Neural progenitor cell (in vitro differentiated cells): ENCODE measurements at regions not wholly inside any gene's neighbourhood (a gene's known extent, or its start where the extent isn't known, plus 50 kb on each side); places are given as distances from the start of the nearest gene placed in this dataset.

Source experiments
- DNase-seq: peaks from one replicate; pipeline ENCODE4 v3.0.0-alpha.2; 2016; ENCODE audit warnings: low spot score
- H2AFZ ChIP-seq: fragments of 200-600 bp; sonication (generic); replicated peaks from 2 replicates; pipeline ENCODE4 v1.6.1; 2016; ENCODE audit warnings: antibody characterized with exemption
- H3F3A ChIP-seq: fragments of 200-600 bp; sonication (generic); 2 replicates; pipeline ENCODE4 v1.6.1; 2016; ENCODE audit warnings: antibody characterized with exemption, low read depth
- H3K27ac ChIP-seq: fragments of 200-600 bp; sonication (generic); 2 replicates; pipeline ENCODE4 v1.5.1; 2016; ENCODE audit warnings: mild to moderate bottlenecking
- H3K27me3 ChIP-seq: fragments of 200-600 bp; sonication (generic); 2 replicates; pipeline ENCODE4 v1.6.1; 2016; ENCODE audit warnings: mild to moderate bottlenecking, moderate library complexity
- H3K36me3 ChIP-seq: fragments of 200-600 bp; sonication (generic); 2 replicates; pipeline ENCODE4 v1.5.1; 2016
- H3K4me1 ChIP-seq: fragments of 200-600 bp; sonication (generic); 2 replicates; pipeline ENCODE4 v1.6.1; 2016; ENCODE audit warnings: mixed run types
- H3K4me2 ChIP-seq: fragments of 200-600 bp; sonication (generic); 2 replicates; pipeline ENCODE4 v1.6.1; 2016
- H3K4me3 ChIP-seq: fragments of 200-600 bp; sonication (generic); 2 replicates; pipeline ENCODE4 v1.5.1; 2016
- H3K79me2 ChIP-seq: fragments of 200-600 bp; sonication (generic); 2 replicates; pipeline ENCODE4 v1.6.1; 2016; ENCODE audit warnings: low read depth
- H3K9ac ChIP-seq: fragments of 200-600 bp; sonication (generic); 2 replicates; pipeline ENCODE4 v1.6.1; 2016
- H3K9me3 ChIP-seq: fragments of 200-600 bp; sonication (generic); 2 replicates; pipeline ENCODE4 v1.5.1; 2016; ENCODE audit warnings: low read depth
- H4K20me1 ChIP-seq: fragments of 200-600 bp; sonication (generic); 2 replicates; pipeline ENCODE4 v1.6.1; 2016; ENCODE audit warnings: low read depth
- H3K27ac Mint-ChIP-seq: 3 replicates; pipeline ENCODE4 v1.8.0; 2021; ENCODE audit warnings: mixed read lengths
- H3K27me3 Mint-ChIP-seq: 2 replicates; pipeline ENCODE4 v1.8.0; 2022; ENCODE audit warnings: low read depth, mild to moderate bottlenecking, inconsistent platforms, moderate library complexity, mixed read lengths; ENCODE audit not compliant: insufficient read depth
- H3K36me3 Mint-ChIP-seq: 3 replicates; pipeline ENCODE4 v1.8.0; 2021; ENCODE audit warnings: mixed read lengths
- H3K4me1 Mint-ChIP-seq: 3 replicates; pipeline ENCODE4 v1.8.0; 2021; ENCODE audit warnings: mixed read lengths
- H3K4me3 Mint-ChIP-seq: 3 replicates; pipeline ENCODE4 v1.8.0; 2021; ENCODE audit warnings: mild to moderate bottlenecking, moderate library complexity, mixed read lengths
- H3K9me3 Mint-ChIP-seq: 3 replicates; pipeline ENCODE4 v1.8.0; 2020; ENCODE audit warnings: mixed read lengths
- EZH2 ChIP-seq: fragments of 200-600 bp; sonication (generic); IDR thresholded peaks from 2 replicates; pipeline ENCODE4 v1.6.1; 2017; ENCODE audit warnings: antibody characterized with exemption, mild to moderate bottlenecking, moderate library complexity
- EZH2phosphoT487 ChIP-seq: fragments of 200-600 bp; sonication (generic); IDR thresholded peaks from 2 replicates; pipeline ENCODE4 v1.6.1; 2017; ENCODE audit warnings: antibody characterized with exemption
- TF ChIP-seq, protein P1 (sequence below): fragments of 200-600 bp; sonication (generic); IDR thresholded peaks from 2 replicates; pipeline ENCODE4 v1.5.1; 2017; ENCODE audit warnings: antibody characterized with exemption, mild to moderate bottlenecking

DNA sequence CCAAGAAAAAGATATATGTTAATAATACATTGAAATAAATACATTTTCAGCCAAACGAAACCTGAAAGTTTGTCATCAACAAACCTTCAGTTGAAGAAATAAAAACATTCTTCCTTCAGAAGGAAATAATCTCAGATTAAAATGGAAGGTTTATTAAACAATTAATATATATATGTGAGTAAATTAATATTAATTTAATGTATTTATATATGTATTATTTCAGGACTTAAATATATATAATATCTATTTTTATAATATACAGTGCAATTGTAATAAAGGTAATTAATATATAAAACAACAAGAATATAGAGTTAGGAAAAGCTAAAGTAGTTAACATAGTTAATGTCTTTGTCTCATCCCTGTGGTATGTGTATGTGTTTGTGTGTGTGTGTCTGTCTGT lies 102.2 kb upstream of the CDC14C start:
- Histone ChIP-seq H3K4me1 (no peaks in the 10 kb centered on the region), H4K20me1 (no peaks in the 10 kb centered on the region), H3K4me2 (no peak overlapping the region), H3K27me3 (no peaks in the 10 kb centered on the region), H3K27ac (no peak overlapping the region), H3K36me3 (no peaks in the 10 kb centered on the region), H2AFZ (no peak overlapping the region), H3K79me2 (no peaks in the 10 kb centered on the region), H3K9me3 (no peaks in the 10 kb centered on the region), H3F3A (no peaks in the 10 kb centered on the region), H3K9ac (no peak overlapping the region), H3K4me3 (no peak overlapping the region)
- no peak for DNase-seq
- Mint-ChIP-seq H3K27ac (no peak overlapping the region), H3K4me3 (no peak overlapping the region), H3K4me1 (no peaks in the 10 kb centered on the region), H3K36me3 (no peaks in the 10 kb centered on the region), H3K9me3 (no peaks in the 10 kb centered on the region), H3K27me3 (no peaks in the 10 kb centered on the region)
- TF ChIP-seq, protein P1, sequence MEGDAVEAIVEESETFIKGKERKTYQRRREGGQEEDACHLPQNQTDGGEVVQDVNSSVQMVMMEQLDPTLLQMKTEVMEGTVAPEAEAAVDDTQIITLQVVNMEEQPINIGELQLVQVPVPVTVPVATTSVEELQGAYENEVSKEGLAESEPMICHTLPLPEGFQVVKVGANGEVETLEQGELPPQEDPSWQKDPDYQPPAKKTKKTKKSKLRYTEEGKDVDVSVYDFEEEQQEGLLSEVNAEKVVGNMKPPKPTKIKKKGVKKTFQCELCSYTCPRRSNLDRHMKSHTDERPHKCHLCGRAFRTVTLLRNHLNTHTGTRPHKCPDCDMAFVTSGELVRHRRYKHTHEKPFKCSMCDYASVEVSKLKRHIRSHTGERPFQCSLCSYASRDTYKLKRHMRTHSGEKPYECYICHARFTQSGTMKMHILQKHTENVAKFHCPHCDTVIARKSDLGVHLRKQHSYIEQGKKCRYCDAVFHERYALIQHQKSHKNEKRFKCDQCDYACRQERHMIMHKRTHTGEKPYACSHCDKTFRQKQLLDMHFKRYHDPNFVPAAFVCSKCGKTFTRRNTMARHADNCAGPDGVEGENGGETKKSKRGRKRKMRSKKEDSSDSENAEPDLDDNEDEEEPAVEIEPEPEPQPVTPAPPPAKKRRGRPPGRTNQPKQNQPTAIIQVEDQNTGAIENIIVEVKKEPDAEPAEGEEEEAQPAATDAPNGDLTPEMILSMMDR = no peak
- TF ChIP-seq EZH2 = no peak
- no peak for TF ChIP-seq EZH2phosphoT487

- Mint-ChIP-seq H3K27ac (no peak overlapping the region), H3K4me1 (no peaks in the 10 kb centered on the region), H3K36me3 (no peaks in the 10 kb centered on the region), H3K9me3 (no peaks in the 10 kb centered on the region), H3K27me3 (peaks cover 2% of the 10 kb centered on the region), H3K4me3 (no peak overlapping the region)
- H3F3A ChIP-seq = no peaks in the 10 kb centered on the region
- H3K9me3 ChIP-seq = no peaks in the 10 kb centered on the region
- H3K9ac ChIP-seq = no peak overlapping the region
- H3K27ac ChIP-seq = no peak overlapping the region
- DNase-seq = no peak
- no peak overlapping the region for H3K4me2 ChIP-seq
- no peaks in the 10 kb centered on the region for H3K79me2 ChIP-seq
- H3K36me3 ChIP-seq = no peaks in the 10 kb centered on the region
- H3K4me3 ChIP-seq = no peak overlapping the region
- no peaks in the 10 kb centered on the region for H4K20me1 ChIP-seq
- TF ChIP-seq EZH2 = no peak
- no peak for TF ChIP-seq EZH2phosphoT487
- TF ChIP-seq, protein P1 = no peak
- H3K4me1 ChIP-seq = no peaks in the 10 kb centered on the region
- H2AFZ ChIP-seq = no peak overlapping the region
- no peaks in the 10 kb centered on the region for H3K27me3 ChIP-seq
Measured at GRCh38 chr7:48832303-48832845, 92.0 kb upstream of the CDC14C start.

DNA sequence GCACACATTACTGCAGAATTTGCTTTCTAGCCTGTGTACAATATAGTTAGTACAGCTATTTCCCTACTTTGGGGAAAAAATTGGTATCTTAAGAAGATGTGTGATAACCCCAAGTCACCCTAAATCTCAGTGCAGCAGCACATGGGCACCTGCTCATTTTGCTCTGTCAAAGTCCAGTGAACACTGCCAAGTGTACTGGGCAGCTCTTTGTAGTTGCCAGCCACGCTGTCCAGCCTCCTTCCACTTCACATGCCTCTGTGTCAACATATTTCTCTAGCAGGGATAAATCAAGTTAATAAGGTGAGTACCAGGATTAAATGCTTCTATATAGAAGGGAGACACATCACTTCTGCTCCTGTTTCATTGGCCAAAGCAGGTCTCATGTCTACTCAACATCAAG lies 87.1 kb upstream of the CDC14C start:
- Histone ChIP-seq H2AFZ (no peak overlapping the region), H3K27me3 (no peaks in the 10 kb centered on the region), H3K4me2 (no peak overlapping the region), H4K20me1 (no peaks in the 10 kb centered on the region), H3K36me3 (no peaks in the 10 kb centered on the region), H3F3A (no peaks in the 10 kb centered on the region), H3K4me3 (no peak overlapping the region), H3K27ac (no peak overlapping the region), H3K9me3 (no peaks in the 10 kb centered on the region), H3K4me1 (no peaks in the 10 kb centered on the region), H3K9ac (no peak overlapping the region), H3K79me2 (no peaks in the 10 kb centered on the region)
- Mint-ChIP-seq H3K4me1 (no peaks in the 10 kb centered on the region), H3K27me3 (peaks cover 2% of the 10 kb centered on the region), H3K27ac (no peak overlapping the region), H3K36me3 (no peaks in the 10 kb centered on the region), H3K4me3 (no peak overlapping the region), H3K9me3 (no peaks in the 10 kb centered on the region)
- no peak for DNase-seq
- TF ChIP-seq EZH2 = no peak
- TF ChIP-seq, protein P1 = no peak
- TF ChIP-seq EZH2phosphoT487 = no peak
